A673 (cell line): ENCODE measurements at regions not wholly inside any gene's neighbourhood (a gene's known extent, or its start where the extent isn't known, plus 50 kb on each side); places are given as distances from the start of the nearest gene placed in this dataset.

ENCODE experiments used
- BruUV-seq: library from RNA; stranded (reverse); fragments of 400-500 nt; replicated peaks from 2 replicates; lab custom pipeline; 2021; lab: Mats Ljungman, UMichigan
- CTCF ChIA-PET: fragments of 300-600 bp; sonication (Branson Sonifier 250); formaldehyde crosslinking; loops from one replicate; lab custom pipeline; 2022; ENCODE audit warnings: antibody characterized with exemption; lab: Charles Lee
- POLR2A ChIA-PET: fragments of 300-600 bp; sonication (Branson Sonifier 250); formaldehyde crosslinking; loops from one replicate; lab custom pipeline; 2022; ENCODE audit warnings: antibody characterized with exemption; ENCODE audit not compliant: low non-redundant PET; lab: Charles Lee
- DNase-seq: peaks from one replicate; pipeline ENCODE4 v3.0.0-alpha.2; 2015; ENCODE audit warnings: low spot score
- H3K27ac ChIP-seq: fragments of 200-600 bp; sonication (generic); 2 replicates; pipeline ENCODE4 v1.5.1; 2016; ENCODE audit warnings: mixed run types, low read depth, mild to moderate bottlenecking, mixed read lengths, antibody characterized with exemption, low read length; ENCODE audit not compliant: poor library complexity, severe bottlenecking
- H3K27me3 ChIP-seq: fragments of 200-600 bp; sonication (generic); replicated peaks from 2 replicates; pipeline ENCODE4 v1.6.1; 2017; ENCODE audit warnings: mixed run types, low read depth, mild to moderate bottlenecking, mixed read lengths, antibody characterized with exemption, low read length; ENCODE audit not compliant: insufficient read depth, poor library complexity
- H3K36me3 ChIP-seq: fragments of 200-600 bp; sonication (generic); 2 replicates; pipeline ENCODE4 v1.6.1; 2016; ENCODE audit warnings: mixed run types, mild to moderate bottlenecking, mixed read lengths, antibody characterized with exemption, low read length; ENCODE audit not compliant: insufficient read depth, poor library complexity, severe bottlenecking
- H3K4me1 ChIP-seq: fragments of 200-600 bp; sonication (generic); 2 replicates; pipeline ENCODE4 v1.6.1; 2017; ENCODE audit warnings: mixed run types, mild to moderate bottlenecking, mixed read lengths, antibody characterized with exemption, low read length; ENCODE audit not compliant: insufficient read depth, poor library complexity, severe bottlenecking
- H3K4me3 ChIP-seq: fragments of 200-600 bp; sonication (generic); 2 replicates; pipeline ENCODE4 v1.5.1; 2016; ENCODE audit warnings: low read depth, mixed run types, mild to moderate bottlenecking, mixed read lengths, low read length; ENCODE audit not compliant: poor library complexity, severe bottlenecking
- H3K9me3 ChIP-seq: fragments of 200-600 bp; sonication (generic); 2 replicates; pipeline ENCODE4 v1.6.1; 2016; ENCODE audit warnings: mixed run types, low read depth, mild to moderate bottlenecking, mixed read lengths, antibody characterized with exemption, low read length; ENCODE audit not compliant: poor library complexity, severe bottlenecking
- CTCF ChIP-seq: fragments of 300-800, 200-600 bp; sonication (generic); conservative IDR thresholded peaks from 2 replicates; pipeline ENCODE4 v1.5.1; 2017; ENCODE audit warnings: low read depth, mild to moderate bottlenecking, antibody characterized with exemption, low read length, moderate library complexity, mixed read lengths
- EZH2 ChIP-seq: fragments of 200-600 bp; sonication (generic); IDR thresholded peaks from 2 replicates; pipeline ENCODE4 v1.6.1; 2017; ENCODE audit warnings: borderline replicate concordance, low read depth, mild to moderate bottlenecking, mixed read lengths, antibody characterized with exemption, low read length; ENCODE audit not compliant: poor library complexity, severe bottlenecking
- intact Hi-C: fragments of 100-400 bp; cut with micrococcal nuclease; formaldehyde crosslinking; loops from one replicate; pipeline ENCODE4 v1.10.0; 2022; ENCODE audit not compliant: unreplicated experiment

- no TSS peak for BruUV-seq
- no peaks in the 10 kb centered on the region for H3K36me3 ChIP-seq
- intact Hi-C loops: no loop called here
- CTCF ChIA-PET: no interaction called here
- TF ChIP-seq EZH2 (no peak), CTCF (no peak)
- H3K27ac ChIP-seq: no peak overlapping the region
- no peak overlapping the region for H3K4me3 ChIP-seq
- no peaks in the 10 kb centered on the region for H3K27me3 ChIP-seq
- H3K9me3 ChIP-seq: no peaks in the 10 kb centered on the region
- POLR2A ChIA-PET: no interaction called here
- H3K4me1 ChIP-seq: no peaks in the 10 kb centered on the region
- peak; percentile 11 for DNase-seq
Measured at GRCh38 chr10:91700788-91701444, 68.0 kb upstream of the PPP1R3C start.

- no TSS peak for BruUV-seq
Measured at GRCh38 chr10:91700273-91700672, 67.4 kb upstream of the PPP1R3C start.

GRCh38 chr10:91698258-91698657, 65.4 kb upstream of the PPP1R3C start:
- H3K27me3 ChIP-seq: no peaks in the 10 kb centered on the region
- H3K4me1 ChIP-seq: no peaks in the 10 kb centered on the region
- no TSS peak for BruUV-seq
- H3K36me3 ChIP-seq: no peaks in the 10 kb centered on the region
- ChIA-PET POLR2A (no interaction called here), CTCF (no interaction called here)
- no peak overlapping the region for H3K27ac ChIP-seq
- intact Hi-C loops: no loop called here
- no peak overlapping the region for H3K4me3 ChIP-seq
- TF ChIP-seq CTCF (no peak), EZH2 (no peak)
- DNase-seq: no peak
- no peaks in the 10 kb centered on the region for H3K9me3 ChIP-seq

More at GRCh38 chr10:91700273-91700672, 67.4 kb upstream of the PPP1R3C start:
- no peaks in the 10 kb centered on the region for H3K4me1 ChIP-seq
- no peaks in the 10 kb centered on the region for H3K9me3 ChIP-seq
- ChIA-PET CTCF (no interaction called here), POLR2A (no interaction called here)
- H3K27ac ChIP-seq: no peak overlapping the region
- no peaks in the 10 kb centered on the region for H3K36me3 ChIP-seq
- DNase-seq: no peak
- intact Hi-C loops: no loop called here
- no peaks in the 10 kb centered on the region for H3K27me3 ChIP-seq
- H3K4me3 ChIP-seq: no peak overlapping the region
- no peak for TF ChIP-seq CTCF
- no peak for TF ChIP-seq EZH2
